Thymus (tissue), 11 donors: ENCODE measurements at regions not wholly inside any gene's neighbourhood (a gene's known extent, or its start where the extent isn't known, plus 50 kb on each side); places are given as distances from the start of the nearest gene placed in this dataset.

ENCODE experiments used
- DNase-seq, 9 donors: peaks; one replicate each; pipeline ENCODE4 v3.0.0-alpha.2; 2013; ENCODE audit warnings: low spot score in 9 of 9, low read depth in 6 of 9, missing footprints in 1 of 9
- H3K27ac ChIP-seq, 2 donors: one replicate each; pipeline ENCODE4 v1.5.1; 2013; ENCODE audit warnings: control low read depth in 1 of 2, low read depth in 1 of 2, low read length in 1 of 2, mild to moderate bottlenecking in 1 of 2, moderate library complexity in 1 of 2
- H3K27me3 ChIP-seq, 2 donors: one replicate each; pipeline ENCODE4 v1.5.1; 2013; ENCODE audit warnings: low read length in 1 of 2; ENCODE audit not compliant: control insufficient read depth in 2 of 2, insufficient read depth in 1 of 2
- H3K36me3 ChIP-seq, 2 donors: one replicate each; pipeline ENCODE4 v1.5.1; 2013; ENCODE audit warnings: low read length in 1 of 2, mild to moderate bottlenecking in 1 of 2, moderate library complexity in 1 of 2; ENCODE audit not compliant: control insufficient read depth in 2 of 2, insufficient read depth in 2 of 2
- H3K4me1 ChIP-seq, 2 donors: one replicate each; pipeline ENCODE4 v1.5.1; 2013; ENCODE audit warnings: low read length in 2 of 2; ENCODE audit not compliant: control insufficient read depth in 2 of 2, insufficient read depth in 2 of 2
- H3K4me3 ChIP-seq, 2 donors: one replicate each; pipeline ENCODE4 v1.5.1; 2013; ENCODE audit warnings: low read length in 2 of 2, control low read depth in 1 of 2, mild to moderate bottlenecking in 1 of 2
- H3K9me3 ChIP-seq, 2 donors: one replicate each; pipeline ENCODE4 v1.5.1; 2013; ENCODE audit warnings: low read length in 1 of 2, mild to moderate bottlenecking in 1 of 2; ENCODE audit not compliant: control insufficient read depth in 2 of 2, insufficient read depth in 1 of 2
- WGBS: extraction: QIAGEN DNeasy Blood & Tissue Kit; methylation state at CpG from one replicate; pipeline ENCODE4 v1.1.7; 2013; 5-methylcytosine and 5-hydroxymethylcytosine counted together
- donor health status: healthy.

DNA sequence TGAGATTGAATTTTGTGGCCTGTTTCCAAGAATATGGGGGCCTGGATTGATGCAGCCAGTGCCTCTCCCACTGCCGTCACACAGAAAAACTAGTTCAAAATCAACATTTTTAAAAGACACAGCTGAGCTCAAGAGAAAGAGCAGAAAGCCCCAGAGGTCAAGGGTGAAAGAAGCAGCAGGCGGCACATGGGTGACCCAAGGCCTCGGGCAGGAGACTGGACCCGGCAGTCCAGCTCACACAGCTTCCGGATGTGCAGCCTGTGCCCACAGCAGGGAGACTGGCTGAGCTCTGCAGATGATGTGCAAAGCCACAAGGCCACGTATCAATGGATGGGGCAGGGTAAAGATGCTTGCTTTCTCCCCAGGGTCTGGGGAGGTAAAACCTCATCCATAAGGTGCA lies 50.4 kb upstream of the RNF32 start:
- 97% methylated on average over 6 of the region's 6 CpGs for WGBS
- no peaks in the 10 kb centered on the region for H3K4me1 ChIP-seq
- no peaks in the 10 kb centered on the region for H3K27me3 ChIP-seq
- H3K9me3 ChIP-seq: peaks cover 0 to 4% of the 10 kb centered on the region in 2 donors
- no peak overlapping the region for H3K27ac ChIP-seq
- H3K36me3 ChIP-seq: no peaks in the 10 kb centered on the region
- DNase-seq: no peak
- no peak overlapping the region for H3K4me3 ChIP-seq

DNA sequence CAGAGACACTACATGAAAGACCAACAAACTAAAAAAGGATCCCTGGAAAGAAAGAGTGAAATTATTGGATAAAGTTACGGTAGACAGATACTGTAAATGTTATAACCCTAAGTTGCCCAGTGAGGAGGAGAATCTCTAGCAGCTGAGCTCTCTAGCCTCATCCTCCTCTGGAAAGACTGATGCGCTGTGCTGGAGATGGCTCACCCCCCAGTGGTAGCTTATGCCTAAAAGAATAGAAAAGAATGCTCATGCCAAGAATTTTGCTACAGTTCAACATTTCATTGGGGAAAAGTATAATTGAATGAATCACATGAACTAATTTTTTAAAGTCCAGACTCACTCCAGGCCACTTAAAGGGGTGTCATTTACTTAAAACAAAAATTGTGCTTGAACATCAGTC lies 50.8 kb upstream of the RNF32 start:
- Histone ChIP-seq H3K4me3 (no peak overlapping the region), H3K4me1 (no peaks in the 10 kb centered on the region), H3K9me3 (peaks cover 0 to 4% of the 10 kb centered on the region in 2 donors), H3K36me3 (no peaks in the 10 kb centered on the region), H3K27ac (no peak overlapping the region), H3K27me3 (no peaks in the 10 kb centered on the region)
- no peak for DNase-seq
- WGBS: 98% methylated on average over 2 of the region's 2 CpGs

DNA sequence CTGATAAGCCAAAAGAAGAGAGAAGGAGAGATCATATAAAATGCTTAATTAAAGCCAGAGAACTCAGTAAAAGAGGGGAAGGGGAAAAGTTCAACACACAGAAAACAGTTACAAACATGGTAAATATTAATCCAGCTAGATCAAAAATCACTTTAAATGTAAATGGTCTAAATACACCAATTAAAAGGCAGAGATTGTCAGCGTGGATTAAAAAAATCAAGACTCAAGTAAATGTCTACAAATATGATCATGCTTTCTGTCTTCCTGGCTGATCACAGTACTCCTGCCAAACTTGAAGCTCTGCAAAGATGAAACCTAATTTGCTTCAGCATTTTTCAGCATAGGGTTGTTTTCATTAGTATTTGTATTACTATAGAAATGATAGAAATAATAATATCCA lies 54.6 kb upstream of the RNF32 start:
- Histone ChIP-seq H3K9me3 (no peaks in the 10 kb centered on the region), H3K27ac (no peak overlapping the region), H3K4me1 (no peaks in the 10 kb centered on the region), H3K27me3 (no peaks in the 10 kb centered on the region), H3K36me3 (no peaks in the 10 kb centered on the region), H3K4me3 (no peak overlapping the region)
- 95% methylated on average over 1 of the region's 1 CpG for WGBS
- DNase-seq: no peak

DNA sequence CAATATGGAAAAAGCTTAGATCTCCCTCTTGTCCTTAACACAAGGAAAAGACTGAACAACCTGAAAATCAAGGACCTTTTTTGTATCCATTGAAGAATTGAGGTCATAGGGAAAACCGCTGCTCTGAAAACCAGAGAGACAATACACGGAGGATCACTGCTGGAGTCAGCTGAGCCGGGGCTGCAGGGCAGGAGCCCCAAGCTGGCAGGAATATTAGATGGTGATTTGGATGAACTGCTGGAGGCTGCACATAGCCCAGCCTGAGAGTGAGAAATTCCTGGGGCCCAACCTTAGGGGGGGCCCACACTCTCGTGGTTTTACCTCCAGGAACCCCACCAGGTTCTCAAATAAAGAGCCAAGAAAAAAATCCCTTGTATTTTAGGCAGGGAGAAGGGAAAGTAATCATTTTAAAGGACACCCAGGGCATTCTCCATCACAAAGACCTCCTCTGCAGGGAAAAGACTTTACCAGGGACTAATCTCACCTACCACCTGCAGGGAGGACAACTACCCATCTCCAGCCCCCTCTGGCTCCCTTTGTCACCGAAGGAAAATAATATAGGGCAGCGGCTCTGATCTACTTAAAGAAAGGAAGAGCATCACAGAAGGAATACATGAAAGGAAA lies 55.4 kb upstream of the RNF32 start:
- no peaks in the 10 kb centered on the region for H3K9me3 ChIP-seq
- no peak for DNase-seq
- WGBS: 59% methylated on average over 6 of the region's 6 CpGs
- no peak overlapping the region for H3K27ac ChIP-seq
- no peaks in the 10 kb centered on the region for H3K36me3 ChIP-seq
- no peak overlapping the region for H3K4me3 ChIP-seq
- H3K27me3 ChIP-seq: no peaks in the 10 kb centered on the region
- no peaks in the 10 kb centered on the region for H3K4me1 ChIP-seq

DNA sequence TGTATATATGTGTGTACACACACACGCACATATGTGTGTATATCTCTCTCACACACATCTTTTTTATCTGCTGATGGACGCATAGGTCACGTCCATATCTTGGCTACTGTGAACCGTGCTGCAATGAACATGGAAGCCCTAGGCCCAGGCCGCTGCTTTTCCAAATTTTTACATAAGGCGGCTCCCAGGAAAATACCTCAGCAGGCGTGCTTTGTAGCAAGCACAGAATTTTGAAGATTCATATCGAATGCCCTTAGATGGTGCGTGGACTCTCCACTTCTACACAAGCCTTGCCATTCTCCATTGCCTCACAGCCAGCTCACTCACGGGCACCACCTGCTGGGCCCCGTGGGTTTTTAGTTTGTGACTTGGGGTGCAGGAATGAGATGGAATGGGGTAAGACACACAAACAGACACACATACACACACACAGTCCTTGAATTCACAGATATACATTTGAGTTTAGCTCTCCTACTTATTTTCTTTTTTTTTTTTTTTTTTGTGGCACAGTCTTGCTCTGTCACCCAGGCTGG lies 57.9 kb upstream of the RNF32 start:
- no peaks in the 10 kb centered on the region for H3K36me3 ChIP-seq
- WGBS: 97% methylated on average over 11 of the region's 11 CpGs
- H3K4me3 ChIP-seq: no peak overlapping the region
- no peak for DNase-seq
- H3K27ac ChIP-seq: no peak overlapping the region
- no peaks in the 10 kb centered on the region for H3K4me1 ChIP-seq
- no peaks in the 10 kb centered on the region for H3K9me3 ChIP-seq
- H3K27me3 ChIP-seq: no peaks in the 10 kb centered on the region

DNA sequence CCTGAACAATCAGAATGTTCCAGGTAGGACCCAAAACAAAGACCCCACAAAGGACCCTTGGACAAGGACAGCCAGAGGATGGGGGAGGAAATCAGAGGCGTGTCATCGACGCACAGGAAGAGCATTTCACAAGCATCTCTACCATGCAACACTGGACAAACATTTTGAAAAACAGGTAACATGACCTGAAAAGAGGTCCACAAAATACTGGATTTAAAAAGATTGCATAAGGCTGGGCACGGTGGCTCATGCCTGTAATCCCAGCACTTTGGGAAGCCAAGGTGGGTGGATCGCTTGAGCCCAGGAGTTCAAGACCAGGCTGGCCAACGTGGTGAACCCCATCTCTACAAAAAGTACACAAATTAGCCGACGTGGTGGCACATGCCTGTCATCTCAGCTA lies 60.5 kb upstream of the RNF32 start:
- Histone ChIP-seq H3K27me3 (no peaks in the 10 kb centered on the region), H3K4me1 (no peaks in the 10 kb centered on the region), H3K36me3 (no peaks in the 10 kb centered on the region), H3K4me3 (no peak overlapping the region), H3K9me3 (no peaks in the 10 kb centered on the region), H3K27ac (no peak overlapping the region)
- DNase-seq: no peak
- WGBS: 93% methylated on average over 8 of the region's 8 CpGs

DNA sequence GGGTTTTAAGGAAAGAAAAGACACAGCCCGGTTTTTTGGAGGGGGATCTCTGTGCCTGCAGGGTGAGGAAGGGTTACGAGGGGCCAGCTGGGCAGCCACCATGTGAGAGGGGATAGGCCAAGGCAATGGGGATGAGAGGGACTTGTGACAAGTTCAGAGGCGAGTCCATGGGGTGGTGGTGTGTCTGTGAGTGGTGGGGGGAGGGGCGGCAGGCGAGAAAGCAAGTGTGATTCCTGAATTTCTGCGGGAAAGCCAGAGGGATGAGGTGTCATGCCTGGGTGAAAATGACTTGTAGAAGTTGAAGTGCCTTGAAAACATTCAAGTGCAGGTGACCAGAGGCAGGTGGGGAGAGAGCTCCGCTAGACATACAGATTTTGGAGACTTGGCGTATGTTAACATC lies 61.0 kb upstream of the RNF32 start:
- H3K27ac ChIP-seq: no peak overlapping the region
- no peak for DNase-seq
- H3K27me3 ChIP-seq: no peaks in the 10 kb centered on the region
- no peaks in the 10 kb centered on the region for H3K36me3 ChIP-seq
- H3K4me1 ChIP-seq: no peaks in the 10 kb centered on the region
- H3K9me3 ChIP-seq: no peaks in the 10 kb centered on the region
- no peak overlapping the region for H3K4me3 ChIP-seq
- 71% methylated on average over 8 of the region's 8 CpGs for WGBS

DNA sequence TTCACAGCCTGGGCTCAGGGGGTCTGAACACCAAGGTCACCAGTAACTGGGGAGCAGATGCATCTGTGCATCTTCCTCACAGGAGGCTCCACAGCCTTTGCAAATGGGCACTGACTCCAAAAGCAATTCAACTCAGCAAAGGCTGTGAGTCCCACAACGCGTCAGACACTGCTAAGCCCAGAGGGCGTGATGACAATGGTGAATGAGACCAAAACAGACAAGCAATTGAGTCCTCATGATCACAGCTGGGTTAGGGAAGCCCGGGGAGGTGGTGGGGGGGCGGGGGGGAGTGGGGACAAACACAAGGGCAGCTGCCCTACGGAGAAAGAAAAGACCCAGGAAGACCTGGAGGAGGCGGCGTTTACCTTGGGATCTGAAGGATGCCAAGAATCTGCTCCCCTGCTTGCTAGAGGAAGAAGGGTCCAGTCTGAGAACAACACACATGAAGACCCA lies 61.6 kb upstream of the RNF32 start:
- no peak for DNase-seq
- no peak overlapping the region for H3K4me3 ChIP-seq
- no peaks in the 10 kb centered on the region for H3K27me3 ChIP-seq
- WGBS: 73% methylated on average over 8 of the region's 8 CpGs
- no peaks in the 10 kb centered on the region for H3K4me1 ChIP-seq
- no peaks in the 10 kb centered on the region for H3K36me3 ChIP-seq
- H3K27ac ChIP-seq: no peak overlapping the region
- no peaks in the 10 kb centered on the region for H3K9me3 ChIP-seq

DNA sequence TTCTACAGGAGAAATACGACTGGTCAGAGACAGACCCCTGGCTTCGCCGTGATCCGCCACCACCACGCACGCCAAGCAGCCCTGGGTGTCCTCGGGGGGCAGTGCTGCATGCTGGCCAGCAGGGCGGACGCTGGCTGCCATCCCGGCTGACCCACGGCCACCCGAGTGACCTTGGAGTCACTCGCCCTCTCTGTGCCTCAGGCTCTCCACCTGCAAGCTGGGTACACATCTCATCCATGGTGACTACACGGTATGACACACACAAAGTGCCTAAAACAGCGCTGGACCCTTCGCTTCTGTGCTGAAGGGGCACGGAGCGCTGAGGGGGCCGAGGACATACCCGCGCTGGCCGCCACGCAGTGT lies 62.0 kb upstream of the RNF32 start:
- H3K4me1 ChIP-seq: no peaks in the 10 kb centered on the region

More for the DNA sequence above, 62.0 kb upstream of the RNF32 start:
- 94% methylated on average over 23 of the region's 23 CpGs for WGBS
- Histone ChIP-seq H3K27me3 (no peaks in the 10 kb centered on the region), H3K27ac (no peak overlapping the region), H3K36me3 (no peaks in the 10 kb centered on the region), H3K4me3 (no peak overlapping the region), H3K9me3 (no peaks in the 10 kb centered on the region)
- no peak for DNase-seq
